ENCODE measurements at regions not wholly inside any gene's neighbourhood (a gene's known extent, or its start where the extent isn't known, plus 50 kb on each side); places are given as distances from the start of the nearest gene placed in this dataset.

- no peak for DNase-seq
- Histone ChIP-seq H3K36me3 (replicated peaks; ENCODE audit: control insufficient read depth, insufficient read depth, low read length) (no peaks in the 10 kb centered on the region), H3K27me3 (ENCODE audit: control insufficient read depth, insufficient read depth, low read length) (no peaks in the 10 kb centered on the region), H3K4me3 (ENCODE audit: insufficient read depth, low read depth, low read length) (no peak overlapping the region)
Measured at GRCh38 chr6:91350146-91350908, 763.5 kb upstream of the MAP3K7 start.

- Histone ChIP-seq H3K27me3 (ENCODE audit: control insufficient read depth, insufficient read depth, low read length) (no peaks in the 10 kb centered on the region), H3K36me3 (replicated peaks; ENCODE audit: control insufficient read depth, insufficient read depth, low read length) (no peaks in the 10 kb centered on the region), H3K4me3 (ENCODE audit: insufficient read depth, low read depth, low read length) (no peak overlapping the region)
- DNase-seq, result no peak
Measured at GRCh38 chr6:91341473-91341872, 754.6 kb upstream of the MAP3K7 start.

GRCh38 chr6:91340896-91341395 is 754.1 kb upstream of the MAP3K7 start:
- DNase-seq, result no peak
- Histone ChIP-seq H3K27me3 (ENCODE audit: control insufficient read depth, insufficient read depth, low read length) (no peaks in the 10 kb centered on the region), H3K36me3 (replicated peaks; ENCODE audit: control insufficient read depth, insufficient read depth, low read length) (no peaks in the 10 kb centered on the region), H3K4me3 (ENCODE audit: insufficient read depth, low read depth, low read length) (no peak overlapping the region)

GRCh38 chr6:91337967-91338366 is 751.1 kb upstream of the MAP3K7 start:
- H3K36me3 ChIP-seq (replicated peaks; ENCODE audit: control insufficient read depth, insufficient read depth, low read length), result no peaks in the 10 kb centered on the region
- no peak for DNase-seq
- H3K4me3 ChIP-seq (ENCODE audit: insufficient read depth, low read depth, low read length), result no peak overlapping the region

GRCh38 chr6:91330896-91331295 is 744.0 kb upstream of the MAP3K7 start:
- H3K27me3 ChIP-seq (ENCODE audit: control insufficient read depth, insufficient read depth, low read length), result no peaks in the 10 kb centered on the region
- no peak for DNase-seq
- H3K4me3 ChIP-seq (ENCODE audit: insufficient read depth, low read depth, low read length), result no peak overlapping the region
- no peaks in the 10 kb centered on the region for H3K36me3 ChIP-seq (replicated peaks; ENCODE audit: control insufficient read depth, insufficient read depth, low read length)

More at GRCh38 chr6:91337967-91338366, 751.1 kb upstream of the MAP3K7 start:
- no peaks in the 10 kb centered on the region for H3K27me3 ChIP-seq (ENCODE audit: control insufficient read depth, insufficient read depth, low read length)

- Histone ChIP-seq H3K27me3 (ENCODE audit: control insufficient read depth, insufficient read depth, low read length) (no peaks in the 10 kb centered on the region), H3K36me3 (replicated peaks; ENCODE audit: control insufficient read depth, insufficient read depth, low read length) (no peaks in the 10 kb centered on the region), H3K4me3 (ENCODE audit: insufficient read depth, low read depth, low read length) (no peak overlapping the region)
- DNase-seq, result no peak
Measured at GRCh38 chr6:91328241-91328640, 741.4 kb upstream of the MAP3K7 start.

GRCh38 chr6:91324711-91325110 is 737.8 kb upstream of the MAP3K7 start:
- no peak for DNase-seq
- Histone ChIP-seq H3K27me3 (ENCODE audit: control insufficient read depth, insufficient read depth, low read length) (no peaks in the 10 kb centered on the region), H3K4me3 (ENCODE audit: insufficient read depth, low read depth, low read length) (no peak overlapping the region), H3K36me3 (replicated peaks; ENCODE audit: control insufficient read depth, insufficient read depth, low read length) (no peaks in the 10 kb centered on the region)

- no peak for DNase-seq
- no peaks in the 10 kb centered on the region for H3K36me3 ChIP-seq (replicated peaks; ENCODE audit: control insufficient read depth, insufficient read depth, low read length)
- no peak overlapping the region for H3K4me3 ChIP-seq (ENCODE audit: insufficient read depth, low read depth, low read length)
- H3K27me3 ChIP-seq (ENCODE audit: control insufficient read depth, insufficient read depth, low read length), result no peaks in the 10 kb centered on the region
Measured at GRCh38 chr6:91317984-91318383, 731.1 kb upstream of the MAP3K7 start.

- Histone ChIP-seq H3K36me3 (replicated peaks; ENCODE audit: control insufficient read depth, insufficient read depth, low read length) (no peaks in the 10 kb centered on the region), H3K4me3 (ENCODE audit: insufficient read depth, low read depth, low read length) (no peak overlapping the region), H3K27me3 (ENCODE audit: control insufficient read depth, insufficient read depth, low read length) (no peaks in the 10 kb centered on the region)
- no peak for DNase-seq
Measured at GRCh38 chr6:91317247-91317835, 730.5 kb upstream of the MAP3K7 start.

- H3K4me3 ChIP-seq (ENCODE audit: insufficient read depth, low read depth, low read length), result no peak overlapping the region
- peaks cover 2% of the 10 kb centered on the region; the same call in 1 of the 2 replicates for H3K27me3 ChIP-seq (ENCODE audit: control insufficient read depth, insufficient read depth, low read length)
- no peaks in the 10 kb centered on the region for H3K36me3 ChIP-seq (replicated peaks; ENCODE audit: control insufficient read depth, insufficient read depth, low read length)
- DNase-seq, result no peak
Measured at GRCh38 chr6:91310178-91310577, 723.3 kb upstream of the MAP3K7 start.

GRCh38 chr6:91305755-91306154 is 718.9 kb upstream of the MAP3K7 start:
- Histone ChIP-seq H3K4me3 (ENCODE audit: insufficient read depth, low read depth, low read length) (no peak overlapping the region), H3K36me3 (replicated peaks; ENCODE audit: control insufficient read depth, insufficient read depth, low read length) (no peaks in the 10 kb centered on the region), H3K27me3 (ENCODE audit: control insufficient read depth, insufficient read depth, low read length) (peaks cover 31% of the 10 kb centered on the region)
- DNase-seq, result no peak

GRCh38 chr6:91304521-91304920 is 717.6 kb upstream of the MAP3K7 start:
- H3K36me3 ChIP-seq (replicated peaks; ENCODE audit: control insufficient read depth, insufficient read depth, low read length), result no peaks in the 10 kb centered on the region
- H3K4me3 ChIP-seq (ENCODE audit: insufficient read depth, low read depth, low read length), result no peak overlapping the region
- peaks cover 41% of the 10 kb centered on the region for H3K27me3 ChIP-seq (ENCODE audit: control insufficient read depth, insufficient read depth, low read length)
- no peak for DNase-seq

- peaks cover 50% of the 10 kb centered on the region for H3K27me3 ChIP-seq (ENCODE audit: control insufficient read depth, insufficient read depth, low read length)
- H3K4me3 ChIP-seq (ENCODE audit: insufficient read depth, low read depth, low read length), result no peak overlapping the region
- no peak for DNase-seq
- no peaks in the 10 kb centered on the region for H3K36me3 ChIP-seq (replicated peaks; ENCODE audit: control insufficient read depth, insufficient read depth, low read length)
Measured at GRCh38 chr6:91303326-91303725, 716.5 kb upstream of the MAP3K7 start.

- H3K36me3 ChIP-seq (replicated peaks; ENCODE audit: control insufficient read depth, insufficient read depth, low read length), result no peaks in the 10 kb centered on the region
- no peak overlapping the region for H3K4me3 ChIP-seq (ENCODE audit: insufficient read depth, low read depth, low read length)
- H3K27me3 ChIP-seq (ENCODE audit: control insufficient read depth, insufficient read depth, low read length), result peaks cover 82% of the 10 kb centered on the region
- DNase-seq, result peak; percentile 27
Measured at GRCh38 chr6:91299544-91300491, 712.9 kb upstream of the MAP3K7 start.
